ENCODE measurements at regions not wholly inside any gene's neighbourhood (a gene's known extent, or its start where the extent isn't known, plus 50 kb on each side); places are given as distances from the start of the nearest gene placed in this dataset.
"Not testable (repeated sequence)": the region's sequence is repeated elsewhere in the genome, so short reads cannot be mapped to it uniquely, and the experiment has no call there.

DNA sequence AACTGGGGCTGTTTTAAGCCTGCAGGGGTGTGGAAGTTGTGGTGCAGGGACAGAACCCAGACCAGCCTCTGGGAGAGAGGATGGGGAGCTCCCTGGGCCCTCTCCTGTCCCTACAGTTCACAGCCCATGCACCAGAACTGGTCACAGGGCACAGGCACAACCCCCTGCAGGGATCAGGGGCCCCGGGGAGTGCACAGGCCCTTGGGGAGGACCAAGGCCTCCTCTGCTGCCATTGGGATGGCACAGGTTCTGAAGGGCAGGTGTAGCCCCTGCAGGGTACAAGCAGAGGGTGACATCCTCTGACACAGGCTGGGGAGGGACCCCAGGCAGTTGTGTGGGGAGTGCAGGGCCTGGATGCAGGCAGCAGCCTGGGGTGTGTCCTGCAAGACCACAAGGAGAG is 66.4 kb upstream of the SFSWAP start:
- no peak for DNase-seq (ENCODE audit: low read depth in 2 of 2)

DNA sequence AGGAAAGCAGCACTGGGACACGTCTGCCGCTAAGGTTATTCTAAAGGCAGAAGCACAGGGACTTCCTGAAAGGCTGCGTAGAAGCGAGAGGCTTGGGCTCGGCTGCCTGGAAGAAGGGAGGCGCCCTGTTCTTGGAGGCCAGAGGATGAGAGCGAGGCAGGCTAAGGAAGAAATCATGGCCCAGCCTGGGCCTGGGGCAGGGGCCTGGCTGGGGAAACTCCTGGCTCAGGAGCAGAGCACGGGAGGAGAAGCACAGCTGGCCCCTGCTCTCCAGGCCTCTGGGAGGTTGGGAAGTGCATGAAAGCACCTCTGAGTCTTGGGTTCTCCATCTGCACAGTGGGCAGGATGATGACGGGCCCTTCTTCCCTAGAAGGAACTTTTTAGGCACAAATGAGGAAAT is 66.0 kb upstream of the SFSWAP start:
- DNase-seq (ENCODE audit: low read depth in 2 of 2), result not testable (repeated sequence)

DNA sequence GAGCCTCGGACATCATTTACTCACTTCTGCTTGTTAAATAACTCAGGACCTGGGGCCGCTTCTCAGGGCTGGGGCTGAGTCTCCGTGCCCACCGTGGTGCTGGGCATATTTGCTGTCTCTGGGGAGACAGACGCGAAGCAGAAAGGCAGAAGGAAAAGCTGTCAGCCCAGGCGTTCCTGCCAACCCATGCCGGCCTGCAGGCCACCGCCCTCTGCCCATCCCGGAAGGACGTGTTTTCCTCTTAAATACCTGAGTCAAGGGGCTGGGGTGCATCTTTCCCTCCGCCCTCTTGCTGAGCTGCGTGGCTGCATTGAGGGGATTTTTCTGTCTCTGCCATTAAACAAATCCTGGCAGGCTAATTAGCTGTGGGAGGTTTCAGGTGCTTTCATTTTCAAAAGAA is 65.3 kb upstream of the SFSWAP start:
- DNase-seq (ENCODE audit: low read depth in 2 of 2), result not testable (repeated sequence)

DNA sequence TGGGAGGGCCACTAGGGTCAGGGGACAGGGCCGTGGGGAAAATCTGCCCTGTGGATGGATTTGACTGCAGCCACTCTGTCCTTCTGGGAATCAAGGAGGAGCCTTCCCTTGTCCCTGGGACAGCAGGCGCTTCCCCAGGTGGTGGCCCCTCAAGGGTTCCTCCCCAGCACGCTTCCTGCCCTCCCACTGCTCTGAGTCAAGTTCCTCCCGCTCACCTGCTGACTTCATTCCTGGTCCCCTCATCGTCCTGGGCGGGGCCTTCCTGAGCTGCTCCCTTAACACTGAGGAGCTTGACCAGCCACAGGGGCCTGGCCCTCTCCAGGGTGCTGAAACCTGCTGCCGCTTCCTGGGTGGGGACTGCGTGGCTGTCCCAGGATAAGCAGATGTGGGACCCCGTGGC is 64.4 kb upstream of the SFSWAP start:
- DNase-seq (ENCODE audit: low read depth in 2 of 2), result not testable (repeated sequence)

DNA sequence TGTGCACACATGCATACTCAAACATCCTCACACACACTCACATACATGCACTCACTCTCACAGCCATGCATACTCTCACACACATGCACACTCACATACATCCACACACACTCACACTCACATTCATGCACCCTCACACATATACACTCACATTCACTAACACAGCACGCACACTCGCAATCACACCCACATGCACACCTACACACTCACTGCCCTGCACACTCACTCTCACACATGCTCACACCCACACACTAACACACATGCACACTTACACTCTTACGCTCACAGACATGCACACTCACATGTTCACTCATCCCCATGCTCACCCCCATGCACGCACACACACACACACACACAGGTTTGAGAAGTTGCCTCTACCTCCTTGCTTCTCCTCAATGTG is 63.2 kb upstream of the SFSWAP start:
- no peak for DNase-seq (ENCODE audit: low read depth in 2 of 2)

DNA sequence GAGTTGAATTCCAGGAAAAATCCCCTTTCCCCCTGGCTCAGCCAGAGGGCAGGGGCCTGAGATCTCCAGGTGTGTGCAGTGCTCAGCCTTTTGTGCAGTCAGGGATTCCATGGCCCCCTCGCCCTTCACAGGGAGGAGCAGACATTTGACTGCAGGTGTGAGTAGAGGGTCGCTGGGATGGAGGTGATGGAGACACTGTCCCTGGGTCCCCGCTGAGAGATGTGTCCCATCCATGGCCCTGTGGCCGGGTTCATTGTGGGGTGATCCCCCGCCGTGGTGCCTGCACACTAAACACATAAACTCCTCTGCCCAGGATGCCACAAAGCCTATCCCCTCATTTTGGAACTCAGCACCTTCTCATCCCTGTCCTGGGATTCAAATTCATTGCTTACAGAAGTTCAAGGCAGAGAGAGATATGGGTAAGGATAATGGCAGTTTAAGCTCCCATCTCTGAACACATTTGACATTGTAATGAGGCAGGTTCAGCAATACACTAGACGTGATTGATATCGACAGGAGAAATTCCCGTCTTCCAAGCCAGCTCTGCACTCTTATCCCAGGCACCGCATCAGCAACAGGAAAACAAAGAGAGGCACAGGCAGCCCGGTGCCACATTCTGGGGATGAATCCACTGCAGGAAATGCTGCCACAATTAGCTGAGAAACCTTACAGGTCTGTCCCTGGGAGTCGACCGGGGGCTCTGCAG is 55.3 kb upstream of the SFSWAP start:
- not testable (repeated sequence) for DNase-seq (ENCODE audit: low read depth in 2 of 2)

DNA sequence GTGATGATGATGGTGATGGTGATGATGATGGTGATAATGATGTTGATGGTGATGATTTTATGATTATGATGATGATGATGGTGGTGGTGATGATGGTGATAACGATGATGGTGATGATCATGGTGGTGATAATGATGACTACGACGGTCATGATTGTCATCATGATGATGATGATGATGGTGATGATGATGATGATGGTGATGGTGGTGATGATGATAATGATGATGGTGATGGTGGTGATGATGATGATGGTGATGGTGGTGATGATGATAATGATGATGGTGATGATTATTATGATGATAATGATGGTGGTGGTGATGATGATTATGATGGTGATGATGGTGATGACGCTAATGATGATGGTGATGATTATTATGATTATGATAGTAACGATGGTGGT is 54.1 kb upstream of the SFSWAP start:
- DNase-seq (ENCODE audit: low read depth in 2 of 2), result not testable (repeated sequence)

DNA sequence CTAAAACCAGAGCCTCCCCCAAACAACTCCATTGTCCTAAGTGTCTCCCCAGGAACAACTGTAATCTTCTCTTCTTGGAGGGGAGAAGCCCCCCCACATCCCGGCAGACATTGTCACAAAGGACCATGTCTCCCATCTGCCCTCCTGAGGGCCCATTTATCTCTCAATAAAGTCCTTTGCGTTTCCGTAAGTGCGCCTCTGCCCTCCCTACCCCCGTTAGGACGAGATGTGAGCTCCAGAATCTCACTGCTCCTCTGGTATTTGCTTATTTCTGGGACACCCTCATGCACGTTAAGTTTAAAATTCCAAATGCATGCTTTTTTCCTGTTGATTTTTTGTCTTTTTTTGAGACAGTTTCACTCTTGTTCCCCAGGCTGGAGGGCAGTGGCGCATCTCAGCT is 52.3 kb upstream of the SFSWAP start:
- not testable (repeated sequence) for DNase-seq (ENCODE audit: low read depth in 2 of 2)

DNA sequence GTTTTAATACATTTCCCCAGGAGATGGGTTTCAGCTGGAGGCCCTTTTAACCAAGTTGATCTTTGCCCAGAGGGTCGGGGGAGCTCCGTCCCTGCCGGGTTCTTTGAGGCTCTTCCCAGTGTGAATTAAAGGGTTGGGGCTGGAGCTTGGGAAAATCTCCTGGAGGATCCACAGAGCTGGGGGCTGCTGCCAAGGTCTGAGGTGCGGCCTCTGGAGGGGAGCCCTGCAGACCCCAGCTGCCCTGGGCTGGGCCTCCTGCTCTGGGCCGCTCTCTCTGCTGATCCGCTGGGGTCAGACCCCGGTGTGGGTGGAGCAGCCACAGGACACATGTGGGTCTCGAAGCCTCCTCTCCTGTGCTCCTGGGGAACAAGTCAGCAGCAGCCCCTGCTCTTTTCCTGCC is 51.4 kb upstream of the SFSWAP start:
- DNase-seq (ENCODE audit: low read depth in 2 of 2), result not testable (repeated sequence)

DNA sequence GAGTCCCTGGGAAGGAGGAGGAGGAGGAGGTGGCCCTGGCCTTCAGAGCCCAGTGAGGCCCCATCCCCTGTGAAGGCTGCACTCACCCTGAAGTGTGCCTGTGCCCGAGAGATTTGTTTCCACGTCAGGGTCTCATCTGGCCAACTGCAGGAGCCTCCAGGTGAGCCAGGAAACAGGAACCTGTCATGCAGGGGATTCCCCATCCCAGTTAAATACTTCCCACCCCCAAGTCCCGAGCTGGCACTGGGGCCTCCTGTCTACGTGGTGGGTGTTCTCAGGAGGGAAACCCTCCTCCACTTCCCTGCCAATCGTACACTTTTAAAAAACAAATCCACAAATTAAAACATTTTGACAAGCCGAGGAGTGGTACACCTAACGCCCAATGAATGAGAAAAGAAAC is 50.9 kb upstream of the SFSWAP start:
- DNase-seq (ENCODE audit: low read depth in 2 of 2), result not testable (repeated sequence)

DNA sequence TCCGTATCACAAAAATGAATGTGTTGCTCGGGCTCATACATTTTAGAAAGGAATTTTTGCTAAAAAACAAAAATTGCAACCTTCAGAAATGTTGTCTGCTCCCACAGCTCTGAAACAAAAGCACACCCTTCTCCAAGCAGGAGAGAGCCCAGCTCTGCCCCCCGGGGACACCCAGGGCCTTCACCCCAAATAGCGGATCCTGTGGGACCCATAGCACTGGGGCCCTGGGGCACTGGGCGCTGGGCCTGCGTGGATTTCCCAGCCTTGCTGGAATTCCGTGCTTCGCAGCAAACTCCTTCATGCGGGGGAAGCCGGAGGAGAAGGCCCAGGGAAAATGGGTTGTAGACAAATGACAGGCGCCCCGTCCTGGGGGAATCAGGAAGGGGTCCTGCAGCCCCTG is 50.5 kb upstream of the SFSWAP start:
- not testable (repeated sequence) for DNase-seq (ENCODE audit: low read depth in 2 of 2)
